GM12801 (cell line): ENCODE measurements at regions not wholly inside any gene's neighbourhood (a gene's known extent, or its start where the extent isn't known, plus 50 kb on each side); places are given as distances from the start of the nearest gene placed in this dataset.

Source experiments
- CTCF ChIP-seq: IDR thresholded peaks from one replicate; pipeline ENCODE4 v1.5.1; 2011; ENCODE audit warnings: control low read depth; ENCODE audit not compliant: insufficient read length; ENCODE audit errors: extremely low read depth

DNA sequence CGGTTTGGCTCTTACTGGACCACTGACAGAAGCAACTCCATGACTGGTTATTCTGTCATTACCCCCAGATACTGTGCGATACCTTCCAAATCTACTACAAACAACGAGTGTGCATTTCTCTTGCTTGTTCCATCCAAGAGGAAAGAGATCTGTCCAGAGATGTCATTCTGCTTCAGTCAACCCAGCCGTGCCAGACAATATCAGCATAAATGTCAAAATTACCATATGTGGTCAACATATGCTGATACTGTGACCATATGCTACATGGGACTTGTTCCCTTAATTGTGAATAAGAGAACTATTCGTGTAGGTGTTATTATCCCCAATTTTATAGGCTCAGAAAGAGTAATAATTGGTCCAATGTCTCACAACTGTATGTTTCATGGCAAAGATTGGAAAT lies 143.2 kb upstream of the PRSS1 start:
- TF ChIP-seq CTCF, result no peak

- TF ChIP-seq CTCF, result no peak
Observed at GRCh38 chr7:142604671-142605070, 144.6 kb upstream of the PRSS1 start.

DNA sequence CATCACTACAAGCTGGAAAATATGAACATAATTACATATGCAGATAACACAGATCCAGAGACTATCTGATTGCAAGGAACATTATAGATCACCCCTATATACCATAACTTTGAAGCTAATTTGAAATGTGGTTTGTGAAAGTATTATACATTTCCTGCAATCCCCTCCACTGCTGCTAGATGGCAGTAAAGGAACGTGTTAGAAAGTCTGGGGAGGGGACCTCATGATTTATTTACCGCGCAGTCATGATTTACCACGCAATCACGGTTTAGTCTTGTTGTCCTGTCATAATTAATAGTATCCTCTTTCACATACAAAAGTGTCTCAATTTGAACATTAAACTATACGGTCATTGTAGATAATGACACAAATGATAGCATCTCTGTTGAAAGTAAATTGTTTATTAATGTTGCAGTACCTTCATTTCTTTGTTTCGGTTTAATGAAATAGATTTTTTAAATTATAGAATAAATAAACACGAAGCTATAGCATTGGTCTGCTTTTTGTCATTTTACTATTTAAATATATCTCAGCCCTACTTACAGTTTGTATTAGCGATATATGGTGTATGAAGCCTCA lies 145.3 kb upstream of the PRSS1 start:
- no peak for TF ChIP-seq CTCF

DNA sequence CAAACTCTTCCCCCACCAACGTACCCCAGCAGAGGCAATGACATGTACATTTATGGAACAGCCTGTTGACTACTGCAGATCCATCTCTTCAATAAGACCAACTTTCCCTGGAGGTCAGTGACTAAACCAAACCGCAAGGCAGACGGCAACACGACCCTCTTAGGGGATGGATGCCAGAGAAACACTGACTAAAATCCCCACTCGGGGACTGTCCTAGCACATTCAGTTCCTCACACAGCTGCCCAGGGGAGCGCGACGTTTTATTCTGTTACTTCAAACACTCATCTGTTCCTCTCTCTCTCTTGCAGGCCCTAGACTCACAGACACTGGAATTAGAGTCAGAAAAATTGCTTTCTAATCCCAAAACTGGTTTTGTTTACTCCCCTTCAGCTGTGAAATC lies 146.5 kb upstream of the PRSS1 start:
- no peak for TF ChIP-seq CTCF

- TF ChIP-seq CTCF, result no peak
Observed at GRCh38 chr7:142602183-142602582, 147.1 kb upstream of the PRSS1 start.

DNA sequence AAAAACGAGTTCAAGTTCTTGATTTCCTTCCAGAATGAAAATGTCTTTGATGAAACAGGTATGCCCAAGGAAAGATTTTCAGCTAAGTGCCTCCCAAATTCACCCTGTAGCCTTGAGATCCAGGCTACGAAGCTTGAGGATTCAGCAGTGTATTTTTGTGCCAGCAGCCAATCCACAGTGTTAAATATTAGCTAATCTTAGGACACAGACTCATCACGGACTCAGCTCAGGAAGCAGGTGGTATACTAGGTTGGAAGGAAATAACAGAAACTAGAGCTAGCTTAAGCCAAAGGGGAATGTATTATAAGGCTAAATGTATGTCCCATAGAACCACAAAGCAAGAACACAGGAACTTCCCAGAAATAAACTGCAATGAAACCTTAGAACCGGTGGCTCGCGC lies 151.0 kb upstream of the PRSS1 start:
- TF ChIP-seq CTCF, result no peak

GRCh38 chr7:142597547-142597946 lies 151.7 kb upstream of the PRSS1 start:
- no peak for TF ChIP-seq CTCF
